ENCODE measurements at regions not wholly inside any gene's neighbourhood (a gene's known extent, or its start where the extent isn't known, plus 50 kb on each side); places are given as distances from the start of the nearest gene placed in this dataset.

- TF ChIP-seq CTCF (IDR thresholded peaks at IDR 0.05 in 4 of 5, conservative IDR thresholded peaks at IDR 0.05 in 1 of 5) (no peak), POLR2A (IDR thresholded peaks at IDR 0.05) (no peak)
Measured at GRCh38 chr10:130466271-130466997, 330.2 kb downstream of the GLRX3 start.
